ENCODE measurements at regions not wholly inside any gene's neighbourhood (a gene's known extent, or its start where the extent isn't known, plus 50 kb on each side); places are given as distances from the start of the nearest gene placed in this dataset.

DNA sequence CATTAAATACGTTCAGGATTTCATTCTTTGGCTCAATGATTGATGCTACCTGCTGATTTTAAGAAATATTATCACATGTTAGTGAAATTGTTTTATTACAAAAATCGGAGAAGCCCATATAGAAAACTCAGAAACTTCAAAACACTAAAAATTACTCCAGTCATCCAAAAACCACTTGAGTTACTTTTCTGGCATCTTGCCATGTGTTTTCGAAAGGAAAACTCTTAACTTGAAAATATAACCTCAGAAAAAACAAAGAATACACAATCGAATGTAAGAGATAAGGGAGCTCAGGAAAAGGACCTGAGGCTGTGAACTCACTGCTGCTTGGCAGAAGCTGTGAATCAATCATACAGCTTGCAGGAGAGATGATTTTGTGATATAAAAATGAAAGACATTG, 151.3 kb upstream of the SLITRK3 start:
- TF ChIP-seq POLR2A (IDR thresholded peaks at IDR 0.05): no peak
- TF ChIP-seq, protein P1, sequence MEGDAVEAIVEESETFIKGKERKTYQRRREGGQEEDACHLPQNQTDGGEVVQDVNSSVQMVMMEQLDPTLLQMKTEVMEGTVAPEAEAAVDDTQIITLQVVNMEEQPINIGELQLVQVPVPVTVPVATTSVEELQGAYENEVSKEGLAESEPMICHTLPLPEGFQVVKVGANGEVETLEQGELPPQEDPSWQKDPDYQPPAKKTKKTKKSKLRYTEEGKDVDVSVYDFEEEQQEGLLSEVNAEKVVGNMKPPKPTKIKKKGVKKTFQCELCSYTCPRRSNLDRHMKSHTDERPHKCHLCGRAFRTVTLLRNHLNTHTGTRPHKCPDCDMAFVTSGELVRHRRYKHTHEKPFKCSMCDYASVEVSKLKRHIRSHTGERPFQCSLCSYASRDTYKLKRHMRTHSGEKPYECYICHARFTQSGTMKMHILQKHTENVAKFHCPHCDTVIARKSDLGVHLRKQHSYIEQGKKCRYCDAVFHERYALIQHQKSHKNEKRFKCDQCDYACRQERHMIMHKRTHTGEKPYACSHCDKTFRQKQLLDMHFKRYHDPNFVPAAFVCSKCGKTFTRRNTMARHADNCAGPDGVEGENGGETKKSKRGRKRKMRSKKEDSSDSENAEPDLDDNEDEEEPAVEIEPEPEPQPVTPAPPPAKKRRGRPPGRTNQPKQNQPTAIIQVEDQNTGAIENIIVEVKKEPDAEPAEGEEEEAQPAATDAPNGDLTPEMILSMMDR (IDR thresholded peaks at IDR 0.05): no peak

All from right lobe of liver (tissue), 4 donors.